Astrocyte (in vitro differentiated cells and primary cell): ENCODE measurements at regions not wholly inside any gene's neighbourhood (a gene's known extent, or its start where the extent isn't known, plus 50 kb on each side); places are given as distances from the start of the nearest gene placed in this dataset.

Experiments used
- DNase-seq: peaks from one replicate; pipeline ENCODE4 v3.0.0-alpha.2; 2010; ENCODE audit warnings: low read depth
- FAIRE-seq: peaks from 2 replicates; lab custom pipeline; 2011; peaks lifted over from hg19 to GRCh38; lab: Jason Lieb, UNC
- H2AFZ ChIP-seq: 2 replicates; pipeline ENCODE4 v1.6.0; 2012; ENCODE audit warnings: low read depth, low read length, inconsistent platforms
- H3K27ac ChIP-seq: 2 replicates; pipeline ENCODE4 v1.5.1; 2011; ENCODE audit warnings: low read depth, low read length, inconsistent platforms
- H3K27me3 ChIP-seq: 2 replicates; pipeline ENCODE4 v1.6.0; 2011; ENCODE audit warnings: low read length, inconsistent platforms; ENCODE audit not compliant: insufficient read depth
- H3K36me3 ChIP-seq: 2 replicates; pipeline ENCODE4 v1.5.1; 2011; ENCODE audit warnings: low read length, inconsistent platforms; ENCODE audit not compliant: insufficient read depth
- H3K4me1 ChIP-seq: 2 replicates; pipeline ENCODE4 v1.5.1; 2011; ENCODE audit warnings: low read length, inconsistent platforms; ENCODE audit not compliant: insufficient read depth
- H3K4me2 ChIP-seq: 2 replicates; pipeline ENCODE4 v1.6.0; 2012; ENCODE audit warnings: low read length, inconsistent platforms
- H3K4me3 ChIP-seq: 2 replicates; pipeline ENCODE4 v1.5.1; 2011; ENCODE audit warnings: low read depth, mild to moderate bottlenecking, low read length, inconsistent platforms; ENCODE audit not compliant: insufficient read depth
- H3K79me2 ChIP-seq: 2 replicates; pipeline ENCODE4 v1.6.0; 2012; ENCODE audit warnings: mild to moderate bottlenecking, low read length, inconsistent platforms; ENCODE audit not compliant: insufficient read depth
- H3K9ac ChIP-seq: 2 replicates; pipeline ENCODE4 v1.6.0; 2012; ENCODE audit warnings: mild to moderate bottlenecking, low read length, inconsistent platforms
- H3K9me3 ChIP-seq: 2 replicates; pipeline ENCODE4 v1.5.1; 2012; ENCODE audit warnings: low read depth, mild to moderate bottlenecking, low read length, inconsistent platforms; ENCODE audit not compliant: insufficient read depth
- H4K20me1 ChIP-seq: 2 replicates; pipeline ENCODE4 v1.6.0; 2012; ENCODE audit warnings: low read length, inconsistent platforms; ENCODE audit not compliant: insufficient read depth
- H3K27ac Mint-ChIP-seq: one replicate; pipeline ENCODE4 v1.8.0; 2021; ENCODE audit warnings: mild to moderate bottlenecking, mixed read lengths; ENCODE audit not compliant: unreplicated experiment
- H3K27me3 Mint-ChIP-seq: one replicate; pipeline ENCODE4 v1.8.0; 2021; ENCODE audit warnings: low read depth, mixed read lengths; ENCODE audit not compliant: unreplicated experiment
- H3K36me3 Mint-ChIP-seq: one replicate; pipeline ENCODE4 v1.8.0; 2021; ENCODE audit warnings: low read depth, mixed read lengths; ENCODE audit not compliant: unreplicated experiment
- H3K4me1 Mint-ChIP-seq: one replicate; pipeline ENCODE4 v1.8.0; 2021; ENCODE audit warnings: low read depth, mixed read lengths; ENCODE audit not compliant: unreplicated experiment
- H3K4me3 Mint-ChIP-seq: one replicate; pipeline ENCODE4 v1.8.0; 2021; ENCODE audit warnings: mild to moderate bottlenecking, moderate library complexity, mixed read lengths; ENCODE audit not compliant: unreplicated experiment
- H3K9me3 Mint-ChIP-seq: one replicate; pipeline ENCODE4 v1.8.0; 2021; ENCODE audit warnings: mild to moderate bottlenecking, mixed read lengths; ENCODE audit not compliant: unreplicated experiment
- CTCF ChIP-seq: IDR thresholded peaks from 2 replicates; pipeline ENCODE4 v1.5.1; 2011; ENCODE audit warnings: low read depth, mild to moderate bottlenecking, inconsistent platforms, low read length, moderate library complexity; ENCODE audit not compliant: insufficient read depth
- EZH2 ChIP-seq: IDR thresholded peaks from 2 replicates; pipeline ENCODE4 v1.6.1; 2012; ENCODE audit warnings: mild to moderate bottlenecking, low read length, inconsistent platforms; ENCODE audit not compliant: insufficient read depth

- no peak overlapping the region for H3K27ac ChIP-seq
- Mint-ChIP-seq H3K27ac (peak overlapping the region; percentile 67), H3K4me1 (peaks cover 18% of the 10 kb centered on the region)
These were observed 368.0 kb upstream of the SEMA6A start for GRCh38 chr5:116942622-116943021.

GRCh38 chr5:116939641-116940040 lies 365.0 kb upstream of the SEMA6A start:
- H4K20me1 ChIP-seq, result no peaks in the 10 kb centered on the region
- H3K4me3 Mint-ChIP-seq, result no peak overlapping the region
- H3K27me3 ChIP-seq, result no peaks in the 10 kb centered on the region
- no peak overlapping the region for H3K9ac ChIP-seq
- no peaks in the 10 kb centered on the region for H3K27me3 Mint-ChIP-seq
- no peak overlapping the region for H3K27ac ChIP-seq
- FAIRE-seq (no peak), DNase-seq (no peak)
- no peaks in the 10 kb centered on the region for H3K9me3 ChIP-seq
- no peak overlapping the region for H3K4me3 ChIP-seq
- H3K9me3 Mint-ChIP-seq, result no peaks in the 10 kb centered on the region
- no peaks in the 10 kb centered on the region for H3K36me3 Mint-ChIP-seq
- H3K79me2 ChIP-seq, result no peaks in the 10 kb centered on the region
- no peaks in the 10 kb centered on the region for H3K4me1 ChIP-seq
- H3K27ac Mint-ChIP-seq, result no peak overlapping the region
- peaks cover 18% of the 10 kb centered on the region for H3K4me1 Mint-ChIP-seq
- H3K4me2 ChIP-seq, result no peak overlapping the region
- no peak overlapping the region for H2AFZ ChIP-seq
- no peaks in the 10 kb centered on the region for H3K36me3 ChIP-seq
- TF ChIP-seq EZH2 (no peak), CTCF (no peak)

More at GRCh38 chr5:116942622-116943021, 368.0 kb upstream of the SEMA6A start:
- Histone ChIP-seq H3K9ac (no peak overlapping the region), H2AFZ (no peak overlapping the region), H3K27me3 (no peaks in the 10 kb centered on the region), H3K4me2 (no peak overlapping the region), H3K4me3 (no peak overlapping the region), H3K79me2 (no peaks in the 10 kb centered on the region), H3K36me3 (no peaks in the 10 kb centered on the region), H3K9me3 (no peaks in the 10 kb centered on the region), H3K4me1 (no peaks in the 10 kb centered on the region), H4K20me1 (no peaks in the 10 kb centered on the region)
- Mint-ChIP-seq H3K4me3 (no peak overlapping the region), H3K27me3 (no peaks in the 10 kb centered on the region), H3K9me3 (no peaks in the 10 kb centered on the region), H3K36me3 (no peaks in the 10 kb centered on the region)
- DNase-seq (no peak), FAIRE-seq (no peak)
- TF ChIP-seq EZH2 (no peak), CTCF (no peak)

- Mint-ChIP-seq H3K27ac (peak overlapping the region; percentile 77), H3K36me3 (no peaks in the 10 kb centered on the region), H3K27me3 (no peaks in the 10 kb centered on the region), H3K4me1 (peaks cover 15% of the 10 kb centered on the region), H3K9me3 (no peaks in the 10 kb centered on the region), H3K4me3 (no peak overlapping the region)
- Histone ChIP-seq H3K4me3 (no peak overlapping the region), H3K27me3 (no peaks in the 10 kb centered on the region), H4K20me1 (no peaks in the 10 kb centered on the region), H3K4me2 (no peak overlapping the region), H3K79me2 (no peaks in the 10 kb centered on the region), H2AFZ (no peak overlapping the region), H3K4me1 (no peaks in the 10 kb centered on the region), H3K9me3 (no peaks in the 10 kb centered on the region), H3K9ac (no peak overlapping the region), H3K36me3 (no peaks in the 10 kb centered on the region), H3K27ac (no peak overlapping the region)
- FAIRE-seq (no peak), DNase-seq (no peak)
- TF ChIP-seq CTCF, result no peak
- TF ChIP-seq EZH2, result no peak
These were observed 363.9 kb upstream of the SEMA6A start for GRCh38 chr5:116938488-116938887.
